NT2/D1 (cell line): ENCODE measurements at regions not wholly inside any gene's neighbourhood (a gene's known extent, or its start where the extent isn't known, plus 50 kb on each side); places are given as distances from the start of the nearest gene placed in this dataset.

Experiments
- DNase-seq: peaks from one replicate; pipeline ENCODE4 v3.0.0-alpha.2; 2011; ENCODE audit warnings: low read depth, low spot score
- H3K27me3 ChIP-seq: 2 replicates; pipeline ENCODE4 v1.6.0; 2011; ENCODE audit warnings: mild to moderate bottlenecking; ENCODE audit not compliant: insufficient read length, insufficient read depth
- H3K36me3 ChIP-seq: 2 replicates; pipeline ENCODE4 v1.6.1; 2011; ENCODE audit warnings: mild to moderate bottlenecking, low read length, mixed read lengths; ENCODE audit not compliant: insufficient read depth, insufficient read length
- H3K4me1 ChIP-seq: 2 replicates; pipeline ENCODE4 v1.5.1; 2011; ENCODE audit not compliant: insufficient read depth, insufficient read length
- H3K4me3 ChIP-seq: 2 replicates; pipeline ENCODE4 v1.5.1; 2011; ENCODE audit warnings: low read depth; ENCODE audit not compliant: insufficient read length
- H3K9ac ChIP-seq: 2 replicates; pipeline ENCODE4 v1.6.0; 2011; ENCODE audit warnings: low read depth; ENCODE audit not compliant: insufficient read length
- H3K9me3 ChIP-seq: 2 replicates; pipeline ENCODE4 v1.5.1; 2011; ENCODE audit warnings: mild to moderate bottlenecking, low read length; ENCODE audit not compliant: insufficient read depth
- SUZ12 ChIP-seq: IDR thresholded peaks from 2 replicates; pipeline ENCODE4 v1.6.1; 2011; ENCODE audit not compliant: insufficient read length, insufficient read depth; ENCODE audit errors: extremely low read depth
- YY1 ChIP-seq: IDR thresholded peaks from 2 replicates; pipeline ENCODE4 v1.6.1; 2011; ENCODE audit not compliant: insufficient read length, insufficient read depth
- ZNF274 ChIP-seq: IDR thresholded peaks from 2 replicates; pipeline ENCODE4 v1.6.1; 2011; ENCODE audit warnings: mild to moderate bottlenecking, low read depth, low read length

DNA sequence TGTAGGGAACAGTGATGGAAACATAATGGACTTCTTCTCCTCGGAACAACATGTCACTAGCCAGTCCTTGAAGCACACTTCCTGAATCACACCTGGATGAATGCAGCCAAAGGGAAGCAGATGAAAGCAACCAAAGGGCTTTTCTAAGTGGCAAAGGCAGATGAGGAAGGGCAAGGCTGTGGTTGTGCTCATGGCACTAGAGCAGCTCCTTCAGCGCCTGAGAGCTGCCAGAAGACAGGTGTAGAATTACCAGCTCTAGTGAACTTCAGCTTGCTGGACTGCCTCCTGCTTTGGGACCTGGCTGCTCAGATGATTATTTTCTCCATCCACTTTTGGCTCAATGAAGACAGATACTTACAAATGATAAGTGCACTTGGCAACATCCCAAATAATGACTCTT is 1372.1 kb upstream of the SEL1L start:
- TF ChIP-seq SUZ12 (no peak), ZNF274 (no peak)
- Histone ChIP-seq H3K4me3 (no peak overlapping the region), H3K9me3 (no peaks in the 10 kb centered on the region), H3K27me3 (no peaks in the 10 kb centered on the region), H3K9ac (no peak overlapping the region), H3K4me1 (no peaks in the 10 kb centered on the region), H3K36me3 (no peaks in the 10 kb centered on the region)
- no peak for DNase-seq

DNA sequence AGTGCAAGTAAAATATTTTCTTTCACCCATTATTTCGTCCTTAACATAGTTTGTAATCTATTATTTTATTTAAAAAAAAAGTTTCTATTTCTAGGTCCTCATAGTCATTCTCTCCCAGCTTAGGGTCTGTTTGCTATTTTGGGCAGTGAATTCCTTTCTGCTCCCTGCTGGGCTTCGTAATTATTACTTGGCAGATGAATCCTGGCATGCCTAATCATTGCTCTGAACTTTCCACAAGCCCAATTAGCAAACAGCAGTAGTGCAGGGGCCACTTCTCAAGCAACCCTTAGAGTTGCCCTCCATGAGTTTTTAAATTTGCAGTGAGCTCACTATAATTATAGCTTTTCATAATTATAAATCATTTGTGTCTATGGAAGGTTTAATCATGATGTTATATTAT is 1378.3 kb upstream of the SEL1L start:
- Histone ChIP-seq H3K9ac (no peak overlapping the region), H3K36me3 (no peaks in the 10 kb centered on the region), H3K9me3 (no peaks in the 10 kb centered on the region), H3K4me1 (no peaks in the 10 kb centered on the region), H3K4me3 (no peak overlapping the region), H3K27me3 (no peaks in the 10 kb centered on the region)
- TF ChIP-seq SUZ12: no peak
- TF ChIP-seq YY1: no peak
- DNase-seq: no peak

DNA sequence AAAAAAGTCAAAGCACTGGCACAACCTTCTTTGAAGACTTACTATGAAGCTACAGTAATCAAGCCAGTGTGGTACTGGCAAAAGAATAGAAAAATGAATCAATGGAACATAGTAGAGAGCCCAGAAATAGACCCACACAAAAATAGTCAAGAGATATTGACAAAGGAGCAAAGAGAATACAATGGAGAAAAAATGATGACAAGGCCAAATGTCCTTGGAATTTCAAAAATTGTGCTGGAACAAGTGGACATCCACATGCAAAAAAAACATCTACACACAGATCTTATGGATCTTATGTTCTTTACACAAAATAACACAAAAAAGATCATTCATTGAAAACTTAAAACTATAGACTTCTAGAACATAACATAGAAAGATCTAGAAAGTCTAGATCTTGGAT is 1379.7 kb upstream of the SEL1L start:
- no peak for TF ChIP-seq SUZ12
- no peak for TF ChIP-seq YY1
- DNase-seq: no peak
- no peak overlapping the region for H3K4me3 ChIP-seq
- H3K9ac ChIP-seq: no peak overlapping the region
- no peaks in the 10 kb centered on the region for H3K27me3 ChIP-seq
- H3K4me1 ChIP-seq: no peaks in the 10 kb centered on the region
- H3K36me3 ChIP-seq: no peaks in the 10 kb centered on the region
- H3K9me3 ChIP-seq: no peaks in the 10 kb centered on the region

DNA sequence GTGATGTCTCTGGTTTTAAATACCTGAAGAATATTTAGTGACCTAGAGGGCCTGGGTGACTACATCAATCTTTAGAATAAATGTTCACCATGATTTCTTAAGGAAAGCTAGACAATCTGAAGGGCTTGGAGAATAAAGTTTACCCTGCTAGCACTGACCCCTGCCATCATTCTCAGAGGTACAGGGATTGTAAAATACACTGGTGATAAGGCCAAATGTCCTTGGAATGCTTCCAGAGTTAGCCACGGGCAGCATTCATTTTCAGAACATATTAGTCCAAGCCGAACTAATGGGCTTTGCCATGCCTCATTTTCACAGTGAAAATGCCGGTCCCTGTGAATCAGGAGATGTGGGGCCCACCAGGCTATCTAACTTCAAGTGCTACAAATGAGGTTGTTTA is 1381.7 kb upstream of the SEL1L start:
- H3K4me3 ChIP-seq: no peak overlapping the region
- H3K9me3 ChIP-seq: no peaks in the 10 kb centered on the region
- DNase-seq: no peak
- no peak for TF ChIP-seq YY1
- TF ChIP-seq SUZ12: no peak
- TF ChIP-seq ZNF274: no peak
- no peaks in the 10 kb centered on the region for H3K36me3 ChIP-seq
- no peaks in the 10 kb centered on the region for H3K27me3 ChIP-seq
- H3K9ac ChIP-seq: no peak overlapping the region
- no peaks in the 10 kb centered on the region for H3K4me1 ChIP-seq

DNA sequence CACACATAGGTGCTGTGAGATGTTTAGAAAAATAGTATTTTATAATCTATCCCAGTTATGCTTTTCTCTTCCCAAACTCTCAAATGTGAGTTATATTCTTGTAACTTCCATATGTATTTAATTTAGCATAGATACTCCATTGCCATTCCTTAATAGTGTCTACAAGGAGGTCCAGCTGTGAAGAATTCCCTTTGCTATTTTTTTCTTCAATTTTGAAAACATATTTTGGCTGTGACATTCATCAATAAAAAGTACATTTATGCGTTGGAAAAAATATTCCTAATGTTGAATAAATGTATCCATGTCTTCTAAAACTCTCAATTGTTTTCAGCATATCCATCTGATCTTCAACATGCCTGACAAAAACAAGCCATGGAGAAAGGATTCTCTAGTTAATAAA is 1402.0 kb upstream of the SEL1L start:
- Histone ChIP-seq H3K36me3 (no peaks in the 10 kb centered on the region), H3K4me1 (no peaks in the 10 kb centered on the region), H3K4me3 (no peak overlapping the region), H3K9me3 (no peaks in the 10 kb centered on the region), H3K9ac (no peak overlapping the region), H3K27me3 (no peaks in the 10 kb centered on the region)
- no peak for TF ChIP-seq YY1
- TF ChIP-seq SUZ12: no peak
- no peak for TF ChIP-seq ZNF274
- DNase-seq: no peak

DNA sequence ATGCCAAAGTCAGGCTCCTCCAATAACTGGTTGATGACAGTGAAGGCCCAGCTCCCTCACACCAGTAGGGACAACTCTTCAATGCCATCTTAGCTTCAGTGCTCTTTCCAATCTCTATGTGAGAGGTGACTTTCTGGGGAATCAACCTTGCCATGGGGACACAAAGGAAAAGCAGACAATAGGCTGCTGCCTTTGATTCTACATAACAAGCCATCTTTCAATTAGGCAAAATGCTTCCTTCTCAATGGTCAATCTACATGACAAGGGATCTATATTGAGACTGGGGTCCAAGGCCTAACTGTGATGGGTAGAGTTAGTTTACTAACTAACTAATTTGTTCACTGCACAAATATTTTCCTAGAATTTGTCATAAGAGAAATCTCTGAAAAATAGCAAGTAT is 1417.5 kb upstream of the SEL1L start:
- no peak overlapping the region for H3K9ac ChIP-seq
- no peaks in the 10 kb centered on the region for H3K27me3 ChIP-seq
- H3K9me3 ChIP-seq: no peaks in the 10 kb centered on the region; the same call in 1 of the 2 replicates
- H3K36me3 ChIP-seq: no peaks in the 10 kb centered on the region
- H3K4me3 ChIP-seq: no peak overlapping the region
- DNase-seq: peak; percentile 9
- TF ChIP-seq ZNF274 (no peak), SUZ12 (no peak), YY1 (no peak)
- no peaks in the 10 kb centered on the region for H3K4me1 ChIP-seq

DNA sequence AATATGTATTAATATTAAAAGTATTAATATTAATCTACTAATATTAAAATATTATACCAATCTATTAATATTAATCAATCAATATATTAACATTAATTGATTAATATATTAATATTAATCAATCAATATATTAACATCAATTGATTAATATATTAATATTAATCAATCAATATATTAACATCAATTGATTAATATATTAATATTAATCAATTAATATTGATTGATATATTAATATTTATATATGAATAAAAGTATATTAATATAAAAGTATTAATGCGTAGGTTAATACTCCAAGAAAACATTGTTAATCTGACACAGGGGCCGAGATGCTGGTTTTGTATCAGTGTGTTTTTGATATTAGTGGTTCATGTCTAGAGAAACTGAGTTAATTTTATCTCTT is 1430.1 kb upstream of the SEL1L start:
- no peak for TF ChIP-seq YY1
- no peak for TF ChIP-seq SUZ12
- TF ChIP-seq ZNF274: no peak
- Histone ChIP-seq H3K4me3 (no peak overlapping the region), H3K36me3 (no peaks in the 10 kb centered on the region), H3K4me1 (no peaks in the 10 kb centered on the region), H3K27me3 (no peaks in the 10 kb centered on the region), H3K9ac (no peak overlapping the region), H3K9me3 (no peaks in the 10 kb centered on the region)
- no peak for DNase-seq
